ENCODE measurements at regions not wholly inside any gene's neighbourhood (a gene's known extent, or its start where the extent isn't known, plus 50 kb on each side); places are given as distances from the start of the nearest gene placed in this dataset.

- H3K4me3 ChIP-seq, result no peak overlapping the region
- H3K27ac ChIP-seq (replicated peaks in 1 of 4), result no peak overlapping the region
- TF ChIP-seq EP300 (IDR thresholded peaks at IDR 0.05) (no peak), CTCF (IDR thresholded peaks at IDR 0.05) (no peak), POLR2A (IDR thresholded peaks at IDR 0.05; ENCODE audit: low read depth) (no peak), POLR2AphosphoS5 (IDR thresholded peaks at IDR 0.05) (no peak)
- H3K36me3 ChIP-seq, result no peaks in the 10 kb centered on the region
- H3K9me3 ChIP-seq, result peaks cover 0 to 4% (median 2%) of the 10 kb centered on the region in 4 donors
- intact Hi-C loops (cut with DNase I), result no loop called here
- no peaks in the 10 kb centered on the region for H3K27me3 ChIP-seq
- DNase-seq (ENCODE audit: extremely low spot score), result no peak
- no peaks in the 10 kb centered on the region for H3K4me1 ChIP-seq
Measured at GRCh38 chr5:89204756-89205155, 321.8 kb upstream of the MEF2C start.

GRCh38 chr5:89203611-89204010, 320.6 kb upstream of the MEF2C start:
- H3K27ac ChIP-seq (replicated peaks in 1 of 4), result no peak overlapping the region
- DNase-seq (ENCODE audit: extremely low spot score), result no peak
- no peaks in the 10 kb centered on the region for H3K27me3 ChIP-seq
- H3K9me3 ChIP-seq, result peaks cover 0 to 16% (median 8%) of the 10 kb centered on the region in 4 donors
- WGBS, result 96% methylated on average over 2 of the region's 2 CpGs
- TF ChIP-seq POLR2A (IDR thresholded peaks at IDR 0.05; ENCODE audit: low read depth) (no peak), CTCF (IDR thresholded peaks at IDR 0.05) (no peak), POLR2AphosphoS5 (IDR thresholded peaks at IDR 0.05) (no peak), EP300 (IDR thresholded peaks at IDR 0.05) (no peak)
- H3K4me3 ChIP-seq, result no peak overlapping the region
- no peaks in the 10 kb centered on the region for H3K36me3 ChIP-seq
- intact Hi-C loops (cut with DNase I), result no loop called here
- no peaks in the 10 kb centered on the region for H3K4me1 ChIP-seq

GRCh38 chr5:89200899-89201298, 317.9 kb upstream of the MEF2C start:
- DNase-seq (ENCODE audit: extremely low spot score), result no peak
- no peaks in the 10 kb centered on the region for H3K36me3 ChIP-seq
- TF ChIP-seq POLR2AphosphoS5 (IDR thresholded peaks at IDR 0.05) (no peak), EP300 (IDR thresholded peaks at IDR 0.05) (no peak), POLR2A (IDR thresholded peaks at IDR 0.05; ENCODE audit: low read depth) (no peak), CTCF (IDR thresholded peaks at IDR 0.05) (no peak)
- H3K27ac ChIP-seq (replicated peaks in 1 of 4), result no peak overlapping the region
- H3K9me3 ChIP-seq, result peaks cover 0 to 22% (median 8%) of the 10 kb centered on the region in 4 donors
- WGBS, result 93% methylated on average over 2 of the region's 2 CpGs
- H3K27me3 ChIP-seq, result no peaks in the 10 kb centered on the region
- H3K4me3 ChIP-seq, result no peak overlapping the region
- H3K4me1 ChIP-seq, result no peaks in the 10 kb centered on the region
- intact Hi-C loops (cut with DNase I), result no loop called here

- 77% methylated on average over 2 of the region's 2 CpGs for WGBS
Measured at GRCh38 chr5:89199306-89199705, 316.3 kb upstream of the MEF2C start.

More at GRCh38 chr5:89199306-89199705, 316.3 kb upstream of the MEF2C start:
- Histone ChIP-seq H3K36me3 (no peaks in the 10 kb centered on the region), H3K27me3 (no peaks in the 10 kb centered on the region), H3K9me3 (peaks cover 0 to 22% (median 8%) of the 10 kb centered on the region in 4 donors), H3K27ac (replicated peaks in 1 of 4) (no peak overlapping the region), H3K4me3 (no peak overlapping the region), H3K4me1 (no peaks in the 10 kb centered on the region)
- TF ChIP-seq POLR2AphosphoS5 (IDR thresholded peaks at IDR 0.05) (no peak), CTCF (IDR thresholded peaks at IDR 0.05) (no peak), EP300 (IDR thresholded peaks at IDR 0.05) (no peak), POLR2A (IDR thresholded peaks at IDR 0.05; ENCODE audit: low read depth) (no peak)
- intact Hi-C loops (cut with DNase I), result no loop called here
- no peak for DNase-seq (ENCODE audit: extremely low spot score)

All from esophagus muscularis mucosa (tissue), 4 donors.